ENCODE measurements at regions not wholly inside any gene's neighbourhood (a gene's known extent, or its start where the extent isn't known, plus 50 kb on each side); places are given as distances from the start of the nearest gene placed in this dataset.

GRCh38 chr2:41829052-41829451 lies 218.8 kb upstream of the PKDCC start:
- Histone ChIP-seq H3K27ac (no peak overlapping the region), H3K27me3 (peaks cover 0 to 4% (median 0%) of the 10 kb centered on the region in 3 donors), H3K4me1 (no peaks in the 10 kb centered on the region), H3K36me3 (no peaks in the 10 kb centered on the region), H3K4me3 (no peak overlapping the region), H3K9me3 (no peaks in the 10 kb centered on the region)
- no peak for TF ChIP-seq EP300 (IDR thresholded peaks at IDR 0.05)
- no peak for TF ChIP-seq POLR2AphosphoS5 (IDR thresholded peaks at IDR 0.05)
- no peak for TF ChIP-seq CTCF (IDR thresholded peaks at IDR 0.05)
- TF ChIP-seq POLR2A (IDR thresholded peaks at IDR 0.05): no peak
- DNase-seq: no peak
- intact Hi-C loops (cut with DNase I): no loop called here
- 73 to 80% methylated on average over 1 of the region's 1 CpG for WGBS, 2 donors

- WGBS, 2 donors: 49 to 84% methylated on average over 1 of the region's 1 CpG
Measured at GRCh38 chr2:41830600-41830999, 217.2 kb upstream of the PKDCC start.

GRCh38 chr2:41832218-41832617 lies 215.6 kb upstream of the PKDCC start:
- H3K27ac ChIP-seq: no peak overlapping the region
- intact Hi-C loops (cut with DNase I): no loop called here
- no peaks in the 10 kb centered on the region for H3K36me3 ChIP-seq
- peaks cover 0 to 4% (median 0%) of the 10 kb centered on the region in 3 donors for H3K27me3 ChIP-seq
- no peaks in the 10 kb centered on the region for H3K9me3 ChIP-seq
- no peak overlapping the region for H3K4me3 ChIP-seq
- DNase-seq: no peak
- TF ChIP-seq POLR2A (IDR thresholded peaks at IDR 0.05) (no peak), EP300 (IDR thresholded peaks at IDR 0.05) (no peak), CTCF (IDR thresholded peaks at IDR 0.05) (no peak), POLR2AphosphoS5 (IDR thresholded peaks at IDR 0.05) (no peak)
- H3K4me1 ChIP-seq: no peaks in the 10 kb centered on the region
- 82 to 89% methylated on average over 5 of the region's 5 CpGs for WGBS, 2 donors

More at GRCh38 chr2:41830600-41830999, 217.2 kb upstream of the PKDCC start:
- no peaks in the 10 kb centered on the region for H3K9me3 ChIP-seq
- no peak for DNase-seq
- H3K4me1 ChIP-seq: no peaks in the 10 kb centered on the region
- no peak overlapping the region for H3K4me3 ChIP-seq
- intact Hi-C loops (cut with DNase I): no loop called here
- no peaks in the 10 kb centered on the region for H3K36me3 ChIP-seq
- TF ChIP-seq POLR2A (IDR thresholded peaks at IDR 0.05) (no peak), EP300 (IDR thresholded peaks at IDR 0.05) (no peak), POLR2AphosphoS5 (IDR thresholded peaks at IDR 0.05) (no peak), CTCF (IDR thresholded peaks at IDR 0.05) (no peak)
- peaks cover 0 to 4% (median 0%) of the 10 kb centered on the region in 3 donors for H3K27me3 ChIP-seq
- H3K27ac ChIP-seq: no peak overlapping the region

- 68 to 88% methylated on average over 1 of the region's 1 CpG for WGBS, 2 donors
- no peak for DNase-seq
Measured at GRCh38 chr2:41835401-41835800, 212.4 kb upstream of the PKDCC start.

More at GRCh38 chr2:41835401-41835800, 212.4 kb upstream of the PKDCC start:
- Histone ChIP-seq H3K36me3 (no peaks in the 10 kb centered on the region), H3K4me1 (peaks cover 0 to 2% (median under 1%) of the 10 kb centered on the region in 4 donors), H3K4me3 (no peak overlapping the region), H3K27ac (no peak overlapping the region), H3K9me3 (no peaks in the 10 kb centered on the region), H3K27me3 (no peaks in the 10 kb centered on the region)
- intact Hi-C loops (cut with DNase I): no loop called here
- TF ChIP-seq POLR2AphosphoS5 (IDR thresholded peaks at IDR 0.05): no peak
- no peak for TF ChIP-seq CTCF (IDR thresholded peaks at IDR 0.05)
- no peak for TF ChIP-seq EP300 (IDR thresholded peaks at IDR 0.05)
- TF ChIP-seq POLR2A (IDR thresholded peaks at IDR 0.05): no peak

All from sigmoid colon (tissue), 6 donors.